GM19438 (cell line): ENCODE measurements at regions not wholly inside any gene's neighbourhood (a gene's known extent, or its start where the extent isn't known, plus 50 kb on each side); places are given as distances from the start of the nearest gene placed in this dataset.

Source experiments
- ATAC-seq: cut with Tn5 transposase; IDR thresholded peaks from one replicate; pipeline ENCODE4 v1.9.1; 2021; ENCODE audit warnings: low read depth; ENCODE audit not compliant: unreplicated experiment

DNA sequence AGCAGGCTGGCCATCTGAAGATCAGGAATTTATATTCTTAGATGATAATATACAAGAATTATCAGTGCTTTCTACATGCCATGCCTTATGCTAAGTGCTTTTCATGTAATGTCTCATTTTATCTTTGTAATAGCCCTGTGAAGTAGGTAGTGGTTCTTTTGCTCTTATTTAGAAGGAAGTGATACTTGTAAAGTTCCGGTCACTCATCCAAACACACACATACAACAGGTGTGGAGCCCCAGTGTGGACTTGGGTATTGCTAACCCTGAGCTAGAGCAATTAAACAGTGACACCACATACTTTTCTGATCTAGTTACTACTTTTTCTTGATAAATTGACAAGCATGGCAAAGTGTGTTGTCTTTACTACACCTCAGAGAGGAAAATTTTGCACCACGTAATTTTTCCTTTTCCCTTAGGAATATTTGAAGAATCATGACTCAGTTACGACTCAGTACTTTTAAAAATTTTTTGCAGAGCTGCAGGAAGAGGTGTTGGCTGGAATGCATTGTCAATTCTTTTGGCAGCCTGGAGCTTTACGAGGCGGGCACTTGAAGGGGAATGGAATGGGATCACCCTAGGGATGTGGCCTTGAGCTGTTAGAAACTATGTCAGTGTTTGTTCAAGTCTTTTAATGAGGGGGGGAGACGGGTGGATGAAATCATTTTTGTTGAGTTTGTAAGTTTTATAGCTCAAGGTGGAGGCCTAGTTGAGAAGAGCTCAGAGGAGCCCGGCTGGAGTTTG lies 212.5 kb upstream of the CELF2 start:
- no peak for ATAC-seq

DNA sequence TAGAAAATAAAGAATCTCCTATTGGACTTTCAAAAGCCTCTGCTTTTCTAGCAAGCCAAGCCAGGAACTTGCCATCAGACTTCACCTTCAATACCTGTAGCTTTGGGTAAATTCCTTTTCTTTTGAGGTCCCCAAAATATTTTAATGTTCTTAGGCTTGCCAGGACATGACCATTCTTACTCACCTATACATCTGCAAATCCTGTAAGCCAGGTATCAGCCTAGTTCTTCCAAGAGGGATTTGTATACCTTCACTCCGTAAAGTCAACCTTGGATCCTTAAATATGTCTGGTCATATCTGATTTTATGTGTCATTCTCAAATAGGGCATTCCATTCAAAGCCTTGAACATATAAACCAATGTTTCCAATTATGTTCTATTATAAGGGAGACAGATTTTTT lies 210.6 kb upstream of the CELF2 start:
- no peak for ATAC-seq

DNA sequence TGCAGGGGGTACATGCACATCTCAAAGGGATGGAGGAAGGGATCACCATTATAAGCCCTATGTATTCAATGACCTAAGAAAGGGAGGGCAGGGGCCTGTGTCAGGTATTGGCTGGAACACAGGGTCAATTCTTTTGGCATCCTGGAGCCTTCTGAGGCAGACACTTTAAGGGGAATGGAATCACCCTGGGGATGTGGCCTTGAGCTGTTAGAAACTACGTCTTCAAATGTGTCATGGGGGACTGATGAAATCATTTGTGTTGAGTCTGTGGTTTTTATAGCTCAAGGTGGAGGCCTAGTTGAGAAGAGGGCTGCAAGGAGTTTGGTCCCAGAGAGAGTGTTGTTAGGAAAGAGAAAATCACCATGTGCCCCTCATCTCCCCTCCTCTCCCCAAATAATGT lies 206.1 kb upstream of the CELF2 start:
- no peak for ATAC-seq

DNA sequence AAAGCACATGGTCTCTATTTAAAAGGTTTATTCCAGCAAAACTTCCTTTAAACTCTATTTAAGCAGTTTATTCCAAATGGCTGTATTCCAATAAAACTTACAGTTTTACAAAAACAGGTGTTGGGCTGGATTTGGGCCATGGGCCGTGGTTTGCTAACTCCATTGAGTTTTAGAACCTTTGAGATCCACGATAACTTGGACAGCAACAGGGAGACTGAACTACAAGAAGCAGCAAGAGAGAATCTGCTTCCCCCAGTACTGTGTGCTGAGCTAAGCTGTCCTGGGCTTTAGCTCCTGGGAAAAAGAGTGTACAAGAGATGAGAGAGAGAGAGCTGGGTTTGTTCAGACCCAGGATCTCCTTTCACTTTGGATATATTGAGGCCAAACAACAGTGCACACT lies 204.0 kb upstream of the CELF2 start:
- ATAC-seq, result no peak

DNA sequence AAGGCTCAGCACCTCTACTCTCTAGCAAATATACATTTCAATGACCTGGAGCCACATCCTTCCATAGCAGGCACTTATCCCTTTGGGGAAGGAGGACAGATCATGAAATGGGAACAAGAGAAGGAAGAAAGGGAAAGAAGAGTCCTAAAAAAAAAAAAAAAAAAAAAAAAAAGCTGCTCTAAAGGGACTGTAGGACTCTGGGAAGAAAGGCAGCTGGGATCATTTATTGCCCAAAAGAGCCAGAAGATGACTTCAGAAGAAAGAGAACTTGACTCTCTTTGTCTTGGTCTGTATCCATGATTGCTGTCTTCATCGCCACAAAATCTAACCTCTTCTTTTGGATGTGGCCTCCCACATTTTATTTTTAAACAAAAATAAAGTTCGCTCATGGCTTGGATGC lies 203.6 kb upstream of the CELF2 start:
- no peak for ATAC-seq

DNA sequence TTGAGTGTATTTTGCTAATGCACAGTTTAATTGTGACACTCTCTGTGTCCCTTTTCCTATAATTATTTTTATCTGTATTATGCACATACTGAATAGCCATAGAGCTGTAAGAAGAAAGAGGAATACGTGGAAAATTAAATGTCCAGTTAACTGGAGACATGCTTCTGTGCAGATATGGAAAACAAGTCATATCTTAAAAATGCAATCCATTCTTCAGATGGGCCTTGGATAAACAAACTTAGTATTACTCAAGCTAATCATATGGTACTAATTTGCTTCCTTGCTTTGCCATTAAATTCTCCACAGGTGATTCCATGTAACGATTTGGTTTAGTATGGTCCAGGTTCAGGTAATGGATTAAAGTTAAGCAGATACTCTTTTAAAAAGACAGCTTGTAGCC lies 201.2 kb upstream of the CELF2 start:
- ATAC-seq, result no peak

DNA sequence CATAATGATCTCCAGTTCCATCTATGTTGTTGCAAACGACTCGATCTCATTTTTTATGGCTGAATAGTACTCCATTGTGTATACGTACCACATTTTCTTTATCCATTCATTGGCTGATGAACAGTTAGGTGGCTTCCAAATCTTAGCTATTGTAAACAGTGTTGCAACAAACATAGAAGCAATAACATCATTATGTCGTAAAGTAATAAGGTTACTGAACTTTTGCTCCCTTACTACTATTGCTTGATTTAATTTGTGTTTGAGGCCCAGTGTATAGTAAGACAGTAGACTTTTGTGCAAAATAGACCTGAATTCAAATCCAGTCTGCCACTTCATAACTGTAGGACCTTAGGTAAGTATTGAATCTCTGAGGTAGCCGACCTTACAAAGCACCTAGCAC lies 200.1 kb upstream of the CELF2 start:
- ATAC-seq, result no peak

DNA sequence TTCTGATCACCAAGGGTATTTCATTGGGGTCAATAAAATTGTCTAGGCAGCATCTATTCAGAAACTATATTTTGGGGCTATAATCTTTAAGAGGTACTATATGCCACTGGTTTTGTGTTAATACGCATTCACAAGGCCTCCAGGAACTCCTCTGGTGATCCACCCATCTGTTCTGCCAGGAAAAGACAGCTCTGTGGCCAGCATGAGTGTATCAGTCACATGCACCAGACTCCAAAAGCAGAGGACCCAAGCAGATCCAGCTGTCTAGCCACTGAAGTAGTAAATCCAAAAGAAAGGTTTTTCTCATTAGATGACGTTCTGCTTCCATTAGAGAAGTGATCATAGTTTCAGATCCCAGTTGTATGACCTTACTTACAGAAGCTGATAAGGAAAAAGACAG lies 199.6 kb upstream of the CELF2 start:
- ATAC-seq, result no peak

DNA sequence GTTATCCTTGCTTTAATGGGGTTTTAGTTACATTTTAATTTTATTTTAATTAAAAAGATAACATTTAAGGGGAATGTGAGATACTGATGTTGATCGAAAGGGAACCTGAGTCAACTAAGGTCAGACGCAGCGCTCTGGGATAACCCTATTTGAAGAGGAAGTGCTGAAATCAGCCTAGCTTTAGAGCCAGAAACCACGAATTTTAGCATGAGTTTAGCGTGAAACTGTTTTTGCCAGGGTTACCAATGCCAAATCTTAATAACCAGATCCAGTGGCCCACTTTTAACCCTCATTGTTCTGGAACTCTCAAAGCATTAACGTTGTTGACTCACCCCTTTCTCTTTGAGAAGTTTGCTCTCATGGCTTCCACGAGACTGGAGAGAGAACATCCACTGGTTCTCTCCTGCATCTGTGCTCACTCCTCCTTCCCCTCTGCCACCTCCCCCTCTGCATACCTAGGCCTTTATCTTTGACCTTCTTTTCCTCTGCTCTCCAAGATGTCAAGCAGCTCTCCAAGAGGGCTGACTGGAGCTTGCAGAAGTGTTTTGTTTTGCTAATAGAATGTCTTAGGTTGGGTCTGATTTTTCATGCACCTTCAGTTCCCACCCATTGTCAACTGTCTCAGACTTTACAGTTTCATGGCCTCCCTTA lies 198.3 kb upstream of the CELF2 start:
- ATAC-seq, result no peak

DNA sequence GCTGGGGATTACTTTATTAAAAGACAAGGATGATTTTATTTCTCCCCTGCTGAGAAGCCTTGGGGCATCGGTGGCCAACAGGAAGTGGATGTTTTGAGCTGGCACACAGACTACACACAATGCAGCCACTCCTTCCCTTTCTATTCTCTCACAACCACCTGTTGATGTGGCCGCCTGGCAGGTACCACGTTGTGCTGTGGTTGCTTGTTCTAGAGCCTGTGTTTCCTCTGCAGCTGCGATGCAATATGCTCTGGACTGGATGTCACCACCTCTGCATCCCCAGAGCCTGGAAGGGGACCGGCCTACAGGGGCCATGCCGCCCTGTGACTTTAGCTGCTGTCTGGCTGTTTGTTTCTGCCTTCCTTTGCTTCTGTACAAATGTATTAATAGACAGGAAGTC lies 195.7 kb upstream of the CELF2 start:
- ATAC-seq, result no peak

DNA sequence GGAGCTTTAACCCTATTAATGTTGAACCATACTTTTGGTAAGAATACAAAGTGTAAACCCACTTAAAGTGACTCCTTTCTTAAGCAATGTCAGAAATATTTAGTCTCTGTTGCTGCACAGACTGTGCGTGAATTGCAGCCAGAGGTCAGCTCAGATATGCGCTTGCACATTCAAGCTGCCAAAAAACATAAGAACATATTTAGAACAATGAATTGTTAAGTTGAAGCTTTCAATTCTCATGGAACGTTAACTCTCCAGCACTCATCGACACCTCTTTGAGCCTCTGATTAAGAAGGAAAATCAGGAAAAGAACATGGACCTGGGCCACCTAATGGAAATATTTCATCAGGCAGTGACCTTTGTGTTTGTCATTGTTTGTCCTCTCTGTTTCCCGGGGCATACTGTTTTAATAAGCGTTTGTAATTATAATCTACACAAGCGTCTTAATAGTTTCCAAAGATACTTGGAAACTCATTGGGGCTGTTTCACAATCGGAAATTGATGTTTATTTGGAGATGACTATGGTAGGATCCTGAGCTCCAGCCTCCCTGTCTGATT lies 193.0 kb upstream of the CELF2 start:
- no peak for ATAC-seq

DNA sequence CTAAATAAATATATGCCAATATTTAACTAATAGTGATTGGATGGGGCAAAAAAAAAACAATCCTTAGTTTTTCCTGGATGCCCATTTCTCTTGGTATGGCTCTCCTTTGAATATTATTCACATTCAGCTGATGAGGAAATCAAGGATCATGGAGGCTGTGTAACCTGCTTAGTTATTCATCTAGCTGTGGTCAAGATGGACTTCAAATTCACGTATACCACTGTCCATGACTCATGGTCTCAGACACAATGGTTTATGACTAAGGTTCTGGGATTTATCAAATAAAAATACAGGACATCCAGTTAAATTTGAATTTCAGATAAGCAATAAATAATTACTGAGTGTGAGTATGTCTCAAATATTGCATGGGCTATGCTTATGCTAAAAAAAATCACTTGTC lies 191.5 kb upstream of the CELF2 start:
- no peak for ATAC-seq

DNA sequence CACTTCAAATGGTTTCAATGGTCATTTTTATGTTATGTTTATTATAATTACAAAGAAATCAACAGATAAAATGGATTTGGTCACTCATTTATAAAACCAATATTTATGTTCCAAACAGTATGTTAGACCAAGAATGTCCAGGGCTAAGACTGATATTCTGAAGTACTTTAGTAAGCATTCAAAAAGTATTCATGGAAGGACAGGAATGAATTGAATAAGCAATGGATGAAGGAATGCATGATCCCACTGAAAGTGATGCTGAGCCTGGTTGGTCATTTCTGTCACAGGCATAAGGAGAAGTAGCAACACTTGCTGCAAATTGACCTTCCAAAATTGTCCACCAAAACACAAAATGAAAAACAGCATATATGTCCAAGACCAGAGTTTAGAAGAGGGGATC lies 189.0 kb upstream of the CELF2 start:
- ATAC-seq, result no peak

DNA sequence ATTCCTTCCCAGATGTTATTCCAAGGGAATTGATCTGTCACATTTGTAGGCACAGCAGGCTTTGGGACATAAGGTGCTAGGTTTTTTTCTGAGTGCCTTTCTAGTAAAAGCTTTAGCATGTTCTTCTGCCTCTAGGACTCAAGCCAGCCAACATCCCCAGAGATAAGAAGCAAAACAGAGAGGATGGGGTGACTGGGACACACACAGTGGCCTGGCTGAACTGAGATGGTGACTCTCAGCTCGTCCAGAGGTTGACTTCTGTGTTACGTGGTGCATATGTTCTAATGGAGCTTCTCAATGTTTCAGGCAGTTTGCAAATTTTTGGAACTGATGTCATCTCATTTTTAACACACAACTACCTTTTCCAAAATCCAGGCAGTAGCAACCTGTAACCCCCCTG lies 188.1 kb upstream of the CELF2 start:
- ATAC-seq, result no peak

DNA sequence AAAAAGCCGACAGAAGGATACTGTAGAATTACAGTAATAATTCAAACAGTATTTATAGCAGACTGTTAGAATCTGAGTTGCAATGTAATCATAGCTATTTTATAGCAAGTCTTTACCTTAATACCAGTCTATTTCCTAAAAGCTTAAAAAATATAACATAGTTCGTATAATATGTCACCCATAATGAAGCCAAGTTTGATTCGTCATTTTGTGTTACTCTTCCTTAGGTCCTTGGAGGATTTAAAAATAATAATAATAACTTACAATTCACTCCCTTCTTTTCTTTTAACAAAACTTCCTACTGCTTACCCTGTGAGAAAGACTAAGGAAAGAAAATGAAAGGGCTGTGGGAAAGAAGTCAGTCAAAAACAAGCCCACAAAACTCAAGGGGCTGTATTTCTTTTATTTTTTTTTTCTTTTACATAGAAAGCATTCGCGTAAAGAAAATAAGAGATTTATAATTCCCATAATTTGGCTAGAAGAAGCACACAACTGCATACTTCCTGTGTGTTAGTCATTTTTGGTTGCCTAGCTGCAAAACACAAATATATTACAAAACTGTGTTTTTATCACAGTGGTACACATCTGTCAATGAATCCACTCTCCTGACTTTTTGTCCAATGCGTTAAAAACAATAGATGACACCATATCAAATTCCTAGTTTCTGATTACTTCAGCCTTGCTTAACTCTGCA lies 187.2 kb upstream of the CELF2 start:
- ATAC-seq, result no peak

DNA sequence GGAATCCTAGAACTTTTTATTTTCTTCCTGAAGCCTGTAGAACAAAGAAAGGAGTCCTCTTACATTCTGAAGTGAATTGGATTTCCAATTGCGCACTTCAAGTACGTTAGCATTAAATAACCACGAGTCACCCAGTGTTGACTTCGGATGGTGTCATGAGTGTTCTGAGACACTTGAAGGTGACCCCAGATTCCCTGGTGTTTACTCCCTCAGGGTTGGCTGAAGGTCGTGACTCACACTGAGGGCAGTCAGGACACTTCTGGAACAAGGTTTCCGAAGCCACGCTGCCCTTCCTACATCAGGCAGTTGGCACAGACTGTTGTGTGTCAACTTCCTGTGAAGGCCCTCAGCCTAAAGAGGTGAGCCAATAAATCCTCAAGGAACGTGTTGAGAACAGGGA lies 186.6 kb upstream of the CELF2 start:
- no peak for ATAC-seq

DNA sequence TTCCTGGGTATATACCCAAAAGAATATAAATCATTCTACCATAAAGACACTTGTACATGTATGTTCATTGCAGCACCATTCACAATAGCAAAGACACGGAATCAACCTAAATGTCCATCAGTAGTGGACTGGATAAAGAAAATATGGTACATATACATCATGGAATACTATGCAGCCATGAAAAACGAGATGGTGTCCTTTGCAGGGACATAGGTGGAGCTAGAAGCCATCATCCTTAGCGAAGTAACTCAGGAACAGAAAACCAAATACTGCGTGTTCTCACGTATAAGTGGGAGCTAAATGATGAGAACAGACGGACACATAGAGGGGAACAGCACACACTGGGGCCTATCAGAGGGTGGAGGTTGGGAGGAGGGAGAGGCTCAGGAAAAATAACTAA lies 183.7 kb upstream of the CELF2 start:
- ATAC-seq, result no peak

DNA sequence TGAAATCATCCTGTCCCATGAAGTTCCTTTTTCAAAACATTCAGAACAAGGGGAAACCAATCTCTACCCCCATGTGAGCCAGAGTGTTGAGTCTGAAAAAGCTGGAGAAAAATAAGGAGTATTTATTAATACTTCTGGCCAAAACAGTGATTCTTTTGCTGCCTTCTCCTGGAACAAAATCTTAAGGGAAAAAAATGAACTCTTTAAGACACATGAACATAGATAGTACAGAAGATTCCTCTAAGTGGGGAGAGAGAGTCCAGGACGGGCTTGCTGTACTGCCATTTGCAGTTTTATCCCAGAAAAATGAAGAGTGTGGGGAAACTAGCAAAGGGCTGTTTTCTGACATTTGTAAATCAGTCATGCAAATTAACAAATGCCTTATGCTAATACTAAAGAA lies 173.4 kb upstream of the CELF2 start:
- ATAC-seq, result no peak

DNA sequence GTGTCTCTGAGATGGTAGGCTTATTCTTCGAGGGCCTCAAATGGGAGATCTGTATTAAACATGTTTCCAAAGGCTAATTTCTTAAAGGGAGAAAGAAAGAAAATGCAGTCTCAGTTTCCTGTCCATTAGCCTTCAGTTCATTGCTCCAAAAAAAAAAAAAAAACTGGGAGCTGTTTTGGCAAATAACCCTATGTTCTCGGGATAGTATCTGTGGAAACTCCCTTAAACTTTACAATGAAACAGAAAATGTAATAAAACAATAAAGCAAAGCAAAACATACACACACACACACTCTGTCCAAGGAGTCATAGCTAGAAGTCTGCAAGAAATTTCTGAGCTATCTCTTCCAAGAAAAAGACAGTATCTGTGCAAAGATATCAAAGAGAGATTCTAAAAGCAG lies 172.5 kb upstream of the CELF2 start:
- no peak for ATAC-seq

DNA sequence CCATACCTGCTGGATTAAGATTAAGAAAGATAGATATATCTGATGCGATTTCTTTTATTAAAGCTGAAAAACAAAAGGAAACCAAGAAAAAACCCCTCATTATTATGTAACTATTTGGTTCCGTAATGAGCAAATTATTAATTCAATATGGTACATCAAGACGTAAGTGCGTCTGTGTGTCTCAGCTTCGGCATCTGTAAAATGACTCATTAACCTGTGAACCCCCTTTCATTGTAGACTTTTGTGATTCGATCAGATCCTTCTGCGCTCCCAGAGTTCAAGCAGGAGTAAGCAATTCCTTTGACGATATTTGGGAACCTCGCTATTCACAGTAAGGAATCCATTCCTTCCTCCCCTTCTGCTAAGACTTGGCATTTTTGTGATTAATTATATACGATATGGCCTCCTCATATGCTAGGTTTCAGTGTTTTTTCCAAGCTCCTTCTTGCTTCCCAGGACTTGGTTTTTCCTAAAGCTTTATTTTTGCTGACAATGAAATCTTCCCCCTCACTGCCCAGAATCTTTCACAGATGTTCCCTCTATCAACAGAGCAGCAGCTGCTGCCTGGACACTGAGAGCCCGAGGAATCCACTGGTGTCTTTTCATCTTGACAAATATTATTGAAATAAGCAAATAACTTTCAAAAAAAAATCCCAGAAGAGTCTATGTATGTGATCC lies 171.7 kb upstream of the CELF2 start:
- ATAC-seq, result no peak

DNA sequence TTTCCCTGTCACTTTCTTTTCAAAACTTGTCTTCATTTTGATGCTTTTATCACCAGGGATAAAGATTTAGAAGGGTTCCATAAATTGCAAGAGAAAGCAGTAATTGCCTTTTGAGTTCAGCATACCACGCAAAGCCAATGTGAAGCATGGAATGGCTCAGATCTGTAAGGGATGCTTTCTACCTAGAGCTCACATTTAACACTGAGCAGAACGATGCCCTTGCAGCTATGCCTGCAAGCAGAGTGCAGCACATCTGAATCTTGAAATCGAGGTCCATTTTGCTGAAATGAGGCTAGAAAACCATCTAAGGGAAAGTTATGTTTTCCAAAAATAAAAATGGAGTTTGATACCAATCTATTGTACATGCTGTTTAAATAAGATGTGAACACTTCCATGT lies 171.2 kb upstream of the CELF2 start:
- no peak for ATAC-seq
